MM.1S (cell line): ENCODE measurements at regions not wholly inside any gene's neighbourhood (a gene's known extent, or its start where the extent isn't known, plus 50 kb on each side); places are given as distances from the start of the nearest gene placed in this dataset.

Experiments used
- CTCF ChIP-seq: fragments of 300-600 bp; sonication (generic); IDR thresholded peaks from 2 replicates; pipeline ENCODE4 v1.5.1; 2016; ENCODE audit warnings: antibody characterized with exemption, low read length, mixed read lengths
- EZH2 ChIP-seq: fragments of 300-600 bp; sonication (generic); optimal IDR thresholded peaks from 2 replicates; pipeline ENCODE3; 2017; ENCODE audit warnings: low read depth, mild to moderate bottlenecking, antibody characterized with exemption, low read length, mixed read lengths

GRCh38 chr16:51733181-51733580 is 582.1 kb upstream of the SALL1 start:
- no peak for TF ChIP-seq CTCF
- TF ChIP-seq EZH2, result no peak
